Suppressor macrophage treated with lipopolysaccharide for 1 hour (primary cell): ENCODE measurements at regions not wholly inside any gene's neighbourhood (a gene's known extent, or its start where the extent isn't known, plus 50 kb on each side); places are given as distances from the start of the nearest gene placed in this dataset.
"Not testable (repeated sequence)": the region's sequence is repeated elsewhere in the genome, so short reads cannot be mapped to it uniquely, and the experiment has no call there.

Source experiments
- DNase-seq, 3 donors: peaks; one replicate each; pipeline ENCODE4 v3.0.0-alpha.2; 2020 to 2022

DNA sequence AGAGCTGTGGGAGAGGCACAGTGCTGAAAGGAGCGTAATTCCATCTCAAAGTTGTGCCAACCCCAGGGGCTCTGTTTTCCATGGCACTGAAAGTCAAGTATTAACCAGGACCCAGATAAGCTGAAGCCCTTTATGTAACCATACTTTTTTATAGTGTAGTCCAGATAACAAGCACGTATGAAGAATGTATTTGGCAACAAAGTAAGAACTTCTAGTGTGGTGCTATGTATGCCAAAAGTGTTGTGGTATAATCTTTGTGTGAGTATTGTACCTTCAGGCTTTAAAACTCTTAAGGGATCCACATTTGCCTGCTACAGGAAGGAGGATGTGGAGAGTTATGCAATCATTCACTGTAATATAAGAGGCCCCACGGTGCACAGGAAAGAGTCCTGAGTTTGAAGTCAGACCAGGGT, 129.4 kb downstream of the IBTK start:
- DNase-seq: peak in 1 of 3 donors; percentile 2

DNA sequence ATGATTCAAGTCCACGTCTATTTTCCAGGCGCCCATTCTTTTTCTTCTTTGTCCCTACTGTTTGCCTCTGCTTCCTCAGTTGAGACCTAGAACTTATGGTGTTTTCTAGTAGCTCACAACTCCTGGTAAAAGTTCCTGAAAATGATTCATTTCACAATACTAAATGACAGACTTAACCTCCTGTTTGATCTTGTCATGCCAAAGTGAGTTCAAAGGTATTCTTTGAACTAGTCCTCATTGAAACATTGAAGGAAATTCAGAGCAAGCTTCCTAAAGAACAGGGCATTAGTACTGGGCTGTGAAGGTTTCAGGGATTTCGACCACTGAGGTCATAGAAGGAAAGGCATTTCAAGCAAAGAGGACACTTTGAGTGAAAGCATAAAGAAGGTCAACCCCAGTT, 132.8 kb downstream of the IBTK start:
- no peak for DNase-seq

DNA sequence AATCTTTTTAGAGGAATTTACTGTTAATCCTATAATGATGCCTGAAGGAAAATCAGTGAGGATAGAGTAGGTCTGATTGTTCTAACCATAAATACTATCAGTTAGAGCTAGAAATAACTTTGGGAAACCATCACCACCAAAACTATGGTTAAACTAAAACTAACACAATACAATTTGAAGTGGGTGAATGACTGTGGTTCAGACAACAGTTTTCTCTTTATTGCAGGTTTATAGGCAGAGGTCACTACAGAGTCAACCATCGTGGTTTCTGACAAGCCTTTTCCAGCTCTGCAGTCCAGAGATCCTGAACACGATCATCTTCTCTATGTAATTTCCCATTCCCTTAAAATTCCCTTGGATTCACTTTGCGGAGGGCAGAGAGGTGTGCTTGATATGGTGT, 134.3 kb downstream of the IBTK start:
- no peak for DNase-seq

DNA sequence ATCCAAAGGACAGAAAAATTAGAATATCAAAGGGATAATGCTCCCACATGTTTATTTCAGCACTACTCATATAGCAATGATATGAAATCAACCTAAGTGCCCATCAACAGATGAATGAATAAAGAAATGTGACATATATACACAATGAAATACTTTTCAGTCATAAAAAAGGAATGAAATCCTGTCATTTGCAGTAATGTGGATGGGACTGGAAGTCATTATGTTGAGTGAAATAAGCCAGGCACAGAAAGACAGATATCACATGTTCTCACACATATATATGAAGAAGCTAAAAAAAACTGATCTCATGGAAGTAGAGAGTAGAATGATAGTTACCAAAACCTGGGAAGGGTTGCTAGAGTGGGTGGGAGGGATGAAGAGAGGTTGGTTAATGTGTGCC, 135.7 kb downstream of the IBTK start:
- no peak for DNase-seq

DNA sequence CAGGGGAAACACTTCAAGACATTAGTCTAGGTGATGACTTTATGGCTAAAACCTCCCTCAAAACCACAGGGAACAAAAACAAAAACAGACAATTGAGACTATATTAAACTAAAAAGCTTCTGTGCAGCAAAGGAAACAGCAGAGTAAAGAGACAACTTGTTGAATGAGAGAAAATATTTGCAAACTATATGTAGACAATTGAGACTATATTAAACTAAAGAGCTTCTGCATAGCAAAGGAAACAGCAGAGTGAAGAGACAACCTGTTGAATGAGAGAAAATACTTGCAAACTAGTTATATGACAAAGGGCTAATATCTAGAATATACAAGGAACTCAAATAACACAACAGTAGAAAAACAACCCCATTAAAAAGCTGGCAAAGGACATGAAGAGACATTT, 136.4 kb downstream of the IBTK start:
- DNase-seq: no peak

DNA sequence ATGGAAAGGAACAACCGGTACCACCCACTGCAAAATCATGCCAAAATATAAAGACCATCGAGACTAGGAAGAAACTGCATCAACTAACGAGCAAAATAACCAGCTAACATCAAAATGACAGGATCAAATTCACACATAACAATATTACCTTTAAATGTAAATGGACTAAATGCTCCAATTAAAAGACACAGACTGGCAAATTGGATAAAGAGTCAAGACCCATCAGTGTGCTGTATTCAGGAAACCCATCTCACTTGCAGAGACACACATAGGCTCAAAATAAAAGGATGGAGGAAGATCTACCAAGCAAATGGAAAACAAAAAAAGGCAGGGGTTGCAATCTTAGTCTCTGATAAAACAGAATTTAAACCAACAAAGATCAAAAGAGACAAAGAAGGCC, 144.4 kb downstream of the IBTK start:
- not testable (repeated sequence) for DNase-seq

DNA sequence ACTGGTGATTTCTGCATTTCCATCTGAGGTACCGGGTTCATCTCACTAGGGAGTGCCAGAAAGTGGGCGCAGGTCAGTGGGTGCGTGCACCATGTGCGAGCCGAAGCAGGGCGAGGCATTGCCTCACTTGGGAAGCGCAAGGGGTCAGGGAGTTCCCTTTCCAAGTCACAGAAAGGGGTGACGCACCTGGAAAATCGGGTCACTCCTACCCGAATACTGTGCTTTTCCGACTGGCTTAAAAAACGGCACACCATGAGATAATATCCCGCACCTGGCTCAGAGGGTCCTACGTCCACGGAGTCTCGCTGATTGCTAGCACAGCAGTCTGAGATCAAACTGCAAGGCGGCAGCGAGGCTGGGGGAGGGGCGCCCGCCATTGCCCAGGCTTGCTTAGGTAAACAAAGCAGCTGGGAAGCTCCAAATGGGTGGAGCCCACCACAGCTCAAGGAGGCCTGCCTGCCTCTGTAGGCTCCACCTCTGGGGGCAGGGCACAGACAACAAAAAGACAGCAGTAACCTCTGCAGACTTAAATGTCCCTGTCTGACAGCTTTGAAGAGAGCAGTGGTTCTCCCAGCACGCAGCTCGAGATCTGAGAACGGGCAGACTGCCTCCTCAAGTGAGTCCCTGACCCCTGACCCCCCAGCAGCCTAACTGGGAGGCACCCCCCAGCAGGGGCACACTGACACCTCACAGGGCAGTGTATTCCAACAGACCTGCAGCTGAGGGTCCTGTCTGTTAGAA, 146.0 kb downstream of the IBTK start:
- not testable (repeated sequence) for DNase-seq

DNA sequence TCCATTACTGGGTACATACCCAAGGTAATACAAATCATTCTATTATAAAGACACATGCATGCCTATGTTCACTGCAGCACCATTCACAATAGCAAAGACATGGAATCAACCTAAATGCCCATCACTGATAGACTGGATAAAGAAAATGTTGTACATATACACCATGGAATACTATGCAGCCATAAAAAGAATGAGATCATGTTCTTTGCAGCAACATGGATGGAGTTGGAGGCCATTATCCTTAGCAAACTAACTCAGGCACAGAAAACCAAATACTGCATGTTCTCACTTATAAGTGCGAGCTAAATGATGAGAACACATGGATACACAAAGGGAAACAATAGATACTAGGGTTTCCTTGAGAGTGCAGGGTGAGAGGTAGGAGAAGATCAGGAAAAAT, 146.8 kb downstream of the IBTK start:
- not testable (repeated sequence) for DNase-seq

DNA sequence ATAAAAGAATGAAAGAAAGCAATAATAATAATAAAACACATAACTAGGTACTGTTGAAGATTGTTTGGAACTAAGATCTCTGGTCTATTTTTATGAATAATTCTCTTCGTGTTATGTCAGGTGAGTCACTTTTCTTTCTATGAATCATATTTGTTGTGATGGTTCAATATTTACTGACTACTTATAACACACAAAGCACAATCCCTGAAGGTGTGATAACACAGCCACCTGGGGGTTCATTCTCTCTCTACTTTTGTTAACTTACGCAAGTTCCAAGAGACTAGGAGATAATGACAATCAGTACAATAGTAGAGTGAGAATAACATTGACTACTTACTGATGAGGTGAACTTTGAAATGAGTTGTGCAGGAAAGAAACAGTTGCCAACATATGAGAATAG, 149.9 kb downstream of the IBTK start:
- no peak for DNase-seq

DNA sequence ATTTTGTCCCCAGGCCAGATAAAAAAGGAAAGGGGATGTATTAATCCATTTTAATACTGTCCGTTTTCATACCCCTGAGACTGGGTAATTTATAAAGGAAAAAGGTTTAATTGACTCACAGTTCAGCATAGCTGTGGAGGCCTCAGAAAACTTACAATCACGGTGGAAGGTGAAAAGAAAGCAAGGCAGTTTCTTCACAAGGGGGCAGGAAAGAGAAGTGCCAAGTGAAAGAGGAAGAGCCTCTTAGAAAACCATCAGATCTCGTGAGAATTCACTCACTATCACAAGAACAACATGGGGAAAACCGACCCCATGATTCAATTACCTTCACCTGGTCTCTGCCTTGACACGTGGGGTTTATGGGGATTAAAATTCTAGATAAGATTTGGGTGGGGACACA, 152.5 kb downstream of the IBTK start:
- peak; percentile 44 to 53 (median 48) for DNase-seq

DNA sequence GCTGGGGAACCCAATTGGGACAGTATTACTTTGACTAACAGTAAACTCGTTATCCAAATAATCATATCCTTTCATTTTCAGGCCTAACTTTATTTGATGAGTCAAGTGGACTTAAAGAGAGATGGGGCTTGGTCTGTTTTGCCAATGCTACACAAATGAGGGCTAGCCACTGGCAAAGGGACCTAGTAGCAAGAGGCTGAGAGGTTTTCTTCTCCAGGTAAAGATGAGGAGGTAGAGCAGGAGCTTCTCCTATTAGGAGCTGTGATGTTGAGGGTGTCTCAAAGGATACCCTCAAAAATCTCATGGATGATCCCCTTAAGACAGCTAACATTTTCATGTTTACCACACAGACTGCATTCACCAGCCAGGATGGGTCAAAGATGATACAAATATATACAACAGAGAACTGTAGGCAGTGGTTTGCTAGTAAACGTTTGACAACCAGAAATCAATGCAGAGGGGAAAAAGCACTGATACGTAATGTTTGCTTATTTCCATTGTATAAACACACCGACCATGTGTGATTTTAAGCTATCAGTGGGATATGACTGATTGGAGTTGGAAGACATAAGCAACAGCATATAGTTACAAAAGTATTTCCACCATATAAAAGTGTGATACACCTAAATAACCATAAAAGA, 153.3 kb downstream of the IBTK start:
- DNase-seq: no peak

DNA sequence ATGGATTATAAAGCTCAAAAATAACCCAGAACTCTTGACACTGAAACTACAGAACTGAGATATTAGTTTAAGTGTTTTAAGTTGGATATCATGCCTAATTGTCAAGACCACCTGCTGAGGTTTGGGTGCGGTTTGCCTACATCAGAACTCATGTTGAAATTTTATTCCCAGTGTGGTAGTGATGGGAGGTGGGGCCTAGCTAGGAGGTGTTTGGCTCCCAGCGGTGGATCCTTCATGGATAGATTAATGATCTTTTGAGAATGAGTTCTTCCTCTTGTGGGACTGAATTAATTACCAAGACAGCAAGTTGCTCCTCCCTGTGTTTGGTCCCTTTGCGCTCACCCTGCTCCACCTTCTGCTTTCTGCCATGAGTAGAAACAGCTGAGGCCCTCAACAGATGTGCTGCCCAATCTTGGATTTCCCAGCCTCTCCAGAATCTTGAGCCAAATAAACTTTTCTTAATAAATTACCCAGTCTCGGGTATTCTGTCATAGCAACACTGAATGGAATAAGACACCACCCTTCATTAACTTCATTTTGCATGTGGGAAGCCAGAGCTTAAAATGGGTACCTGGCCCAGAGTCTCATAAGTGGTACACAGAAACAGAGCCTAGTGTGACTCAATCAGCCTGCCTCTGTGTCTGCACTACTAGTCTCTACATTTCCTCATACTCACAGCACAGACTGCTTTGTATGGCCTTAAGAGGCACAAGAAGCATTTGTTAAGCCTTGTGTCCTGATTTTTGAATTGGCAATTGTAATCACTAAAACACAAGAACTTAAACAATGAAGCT, 158.4 kb downstream of the IBTK start:
- no peak for DNase-seq

DNA sequence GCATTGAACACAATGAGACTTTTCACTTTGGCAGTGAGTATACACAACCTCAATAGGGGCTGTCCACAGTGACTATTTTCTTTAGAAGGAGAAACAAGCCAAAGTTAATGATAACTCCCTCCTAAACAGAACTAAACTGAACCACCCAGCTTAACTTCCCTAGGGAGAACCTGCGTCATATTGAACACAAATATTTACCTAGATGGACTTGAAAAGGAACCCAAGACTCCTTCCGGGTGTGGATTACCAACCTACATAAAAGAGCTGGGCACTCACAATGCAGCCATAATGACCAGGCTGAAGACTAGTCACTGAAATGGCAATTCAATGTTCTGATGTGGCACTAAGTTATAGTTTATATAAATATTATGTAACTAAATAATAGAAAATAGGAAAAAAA, 160.6 kb downstream of the IBTK start:
- DNase-seq: no peak

DNA sequence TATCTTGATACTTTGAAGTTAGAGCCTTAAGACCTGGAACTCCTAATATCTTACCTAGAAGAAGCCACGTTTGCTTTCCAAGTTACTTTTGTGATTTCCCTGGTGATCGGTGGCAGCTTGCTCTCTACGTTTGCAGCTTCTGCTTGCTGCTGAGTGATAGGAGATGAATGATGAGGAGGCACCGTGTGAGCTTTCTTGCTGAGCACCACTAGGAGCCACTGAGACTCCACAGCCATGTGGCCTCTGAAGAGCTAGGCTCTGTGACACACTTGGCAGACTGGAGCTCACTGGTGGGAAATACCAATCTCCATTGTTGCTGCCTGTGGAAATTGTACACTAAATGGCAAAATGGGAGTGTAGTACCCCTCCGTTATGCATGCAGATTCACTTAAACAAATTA, 161.8 kb downstream of the IBTK start:
- no peak for DNase-seq

DNA sequence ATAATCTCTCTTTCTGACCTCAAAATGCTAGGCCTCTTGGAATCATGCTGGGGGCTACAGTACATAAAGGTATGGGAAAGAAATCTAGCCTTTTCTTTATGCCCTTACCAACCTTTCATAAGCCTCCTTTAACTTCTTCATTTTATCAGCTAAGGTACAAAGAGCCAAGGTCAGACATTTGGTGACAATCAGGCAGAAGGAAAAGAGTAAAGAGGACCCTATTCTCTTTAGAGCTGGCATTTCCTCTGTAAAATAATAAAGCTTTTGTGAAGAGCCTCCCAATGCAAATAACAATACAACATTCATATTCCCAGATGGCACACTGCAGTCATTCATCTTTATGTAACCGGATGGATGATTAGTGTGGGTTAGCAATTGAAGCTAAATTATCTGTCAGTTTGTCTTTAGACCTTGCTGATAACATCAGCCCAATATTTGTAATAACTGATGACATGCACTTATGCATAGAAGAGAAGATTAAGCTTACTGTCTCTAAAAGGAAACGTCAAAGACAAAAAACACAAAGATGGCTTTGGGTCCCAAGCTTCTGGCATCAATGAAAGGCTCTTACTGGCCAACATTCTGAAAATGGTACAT, 163.1 kb downstream of the IBTK start:
- no peak for DNase-seq

DNA sequence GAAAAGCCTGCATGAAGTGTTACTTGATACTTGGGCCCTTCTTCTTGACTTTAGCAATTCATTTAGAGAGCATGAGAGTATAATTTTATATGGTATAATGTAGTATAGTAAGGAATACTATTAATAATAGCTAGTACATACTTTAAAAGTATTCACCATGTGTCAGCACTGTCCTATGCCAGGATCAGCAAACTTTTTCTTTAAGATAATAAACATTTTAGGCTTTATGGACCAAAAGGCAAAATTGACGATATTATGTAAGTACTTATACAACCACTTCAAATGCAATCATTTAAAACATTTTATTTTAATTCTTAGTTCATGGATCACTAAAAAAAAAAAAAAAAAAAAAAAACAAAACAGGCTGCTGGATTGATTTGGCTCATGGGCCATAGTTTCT, 163.9 kb downstream of the IBTK start:
- DNase-seq: no peak

DNA sequence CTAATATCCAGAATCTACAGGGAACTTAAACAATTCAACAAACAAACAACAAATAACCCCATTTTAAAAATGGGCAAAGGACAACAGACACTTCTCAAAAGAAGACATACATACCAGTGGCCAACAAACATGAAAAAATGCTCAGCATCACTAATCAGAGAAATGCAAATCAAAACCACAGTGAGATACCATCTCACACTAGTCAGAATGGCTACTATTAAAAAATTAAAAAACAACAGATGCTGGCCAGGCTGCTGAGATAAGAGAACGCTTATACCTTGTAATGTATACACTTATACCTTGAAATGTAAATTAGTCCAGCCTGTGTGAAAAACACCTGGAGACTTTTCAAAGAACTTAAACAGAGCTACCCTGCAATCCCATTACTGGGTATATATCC, 166.8 kb downstream of the IBTK start:
- no peak for DNase-seq

DNA sequence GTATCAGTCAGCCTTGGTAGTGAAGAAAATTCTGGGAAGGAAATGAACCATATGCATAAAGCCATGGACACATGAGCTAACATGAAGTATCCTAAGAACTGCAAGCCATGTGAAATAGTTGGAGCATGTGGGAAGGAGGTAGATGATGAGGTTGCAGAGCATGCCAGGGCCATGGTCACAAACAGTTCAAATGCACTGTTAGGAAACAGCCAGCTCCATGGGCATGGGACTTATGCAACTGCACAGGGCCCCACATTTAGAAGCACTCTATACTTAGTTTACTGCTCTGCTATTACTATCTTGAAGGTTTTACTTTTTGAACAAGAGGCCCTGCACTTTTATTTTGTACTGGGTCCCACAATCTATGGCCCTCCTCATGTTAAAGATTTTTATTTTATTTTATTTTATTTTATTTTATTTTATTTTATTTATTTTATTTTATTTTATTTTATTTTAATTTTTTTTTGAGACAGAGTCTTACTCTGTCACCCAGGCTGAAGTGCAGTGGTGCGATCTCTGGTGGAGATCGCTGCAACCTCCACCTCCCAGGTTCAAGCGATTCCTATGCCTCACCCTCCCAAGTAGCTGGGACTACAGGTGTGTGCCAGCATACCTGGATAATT, 169.1 kb downstream of the IBTK start:
- no peak for DNase-seq

DNA sequence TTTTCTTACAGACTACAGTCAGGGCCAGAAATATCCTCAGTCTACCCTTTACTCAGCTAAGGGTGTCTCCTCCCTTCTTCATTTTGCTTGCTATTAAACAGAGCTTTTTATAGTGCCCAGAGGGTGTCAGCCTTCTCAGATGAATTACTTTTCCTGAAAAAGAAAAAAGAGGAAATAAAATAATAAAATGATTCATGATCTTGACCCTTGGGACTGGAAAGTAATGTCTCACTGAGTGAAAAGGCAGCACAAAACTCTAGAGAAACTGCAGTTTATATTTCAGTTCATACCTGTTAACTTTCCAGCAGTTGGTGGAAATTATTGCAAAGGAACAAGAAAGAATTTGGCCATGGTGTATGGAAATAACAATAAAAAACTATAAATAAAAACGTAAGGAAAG, 170.6 kb downstream of the IBTK start:
- peak; percentile 22 to 44 (median 34) for DNase-seq

DNA sequence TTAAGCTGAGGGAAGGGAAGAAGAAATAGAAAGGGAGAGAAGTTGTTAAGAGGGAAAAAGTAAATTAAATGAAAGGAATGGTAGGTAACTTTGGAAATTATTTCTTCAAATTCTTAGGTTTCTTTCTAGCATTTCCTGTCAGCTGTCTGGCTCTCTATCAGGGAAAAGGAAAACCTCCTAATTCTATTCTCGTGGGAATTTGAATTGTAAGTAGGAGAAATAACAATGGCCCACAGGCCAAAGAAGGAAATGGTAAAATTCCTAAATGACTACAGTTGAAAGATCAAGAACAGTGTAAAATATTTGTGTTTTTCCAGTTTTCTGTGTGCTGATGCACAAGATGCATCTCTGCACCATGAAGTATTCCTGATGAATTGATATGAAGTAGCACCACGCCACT, 173.0 kb downstream of the IBTK start:
- no peak for DNase-seq

DNA sequence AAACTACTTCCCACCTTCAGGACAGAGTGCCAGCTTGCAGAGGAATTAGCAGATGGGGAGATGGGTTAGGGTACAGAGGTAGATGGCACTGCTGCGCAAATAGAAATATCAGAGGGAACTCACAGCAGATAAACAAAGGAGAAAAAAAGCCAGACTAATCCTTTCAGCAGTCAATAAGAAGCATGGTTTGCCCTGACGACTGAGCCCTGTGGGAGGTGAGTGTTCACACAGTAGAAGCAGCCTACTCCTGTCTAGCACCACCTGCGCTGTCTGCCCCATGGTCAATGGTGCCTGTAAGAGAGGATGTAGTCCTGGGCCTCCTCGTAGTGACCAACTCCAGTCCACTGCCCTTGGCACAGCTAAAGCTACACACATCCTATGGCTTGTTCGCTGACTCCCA, 174.1 kb downstream of the IBTK start:
- DNase-seq: no peak

DNA sequence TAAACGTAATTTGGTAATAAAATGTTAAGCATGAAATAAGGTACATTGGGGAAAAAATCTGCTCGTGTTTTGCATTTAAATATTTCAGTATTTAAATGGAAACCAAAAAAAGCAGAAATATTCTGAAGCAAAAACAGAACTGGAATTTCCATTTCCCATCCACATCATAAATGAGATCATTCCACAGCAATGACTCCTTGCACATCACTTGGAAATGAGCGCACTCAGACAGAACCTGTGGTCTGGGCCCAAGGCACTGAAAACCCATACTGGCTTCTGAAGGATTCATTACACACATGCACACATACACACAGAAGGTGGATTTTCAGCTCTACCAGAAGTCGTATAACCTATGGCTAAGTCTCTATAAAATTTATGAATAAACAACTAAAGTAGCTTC, 174.8 kb downstream of the IBTK start:
- peak; percentile 70 to 89 (median 79) for DNase-seq

DNA sequence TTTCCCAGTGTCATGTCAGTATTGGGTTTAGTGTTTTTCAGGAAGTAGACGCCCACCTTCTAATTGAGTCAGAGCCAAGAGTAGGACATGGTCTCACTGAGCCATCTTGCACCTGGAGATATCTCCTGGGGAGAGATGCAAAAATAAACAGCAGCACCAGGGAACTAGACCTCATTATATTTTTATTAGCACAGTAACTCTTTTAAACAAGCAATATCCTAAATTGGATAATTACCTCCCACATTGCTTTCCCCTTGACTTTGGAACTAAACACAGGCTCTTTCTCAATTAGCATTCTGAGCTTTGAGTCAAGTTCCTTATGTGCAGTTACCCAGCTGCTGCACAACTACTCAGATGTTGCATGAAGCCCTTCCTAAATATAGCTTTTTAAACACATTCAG, 175.4 kb downstream of the IBTK start:
- peak; percentile 54 to 67 (median 64) for DNase-seq
